COR-L47 (cell line): ENCODE measurements at regions not wholly inside any gene's neighbourhood (a gene's known extent, or its start where the extent isn't known, plus 50 kb on each side); places are given as distances from the start of the nearest gene placed in this dataset.
A peak's percentile ranks its signal among the peaks of the same experiment; 100 is the strongest.
"Not testable (repeated sequence)": the region's sequence is repeated elsewhere in the genome, so short reads cannot be mapped to it uniquely, and the experiment has no call there.

Experiments used
- DNase-seq: peaks from one replicate; lab custom pipeline; 2025; lab: John Stamatoyannopoulos, UW

- no peak for DNase-seq
Measured at GRCh38 chr5:39970117-39970798, 545.5 kb upstream of the DAB2 start.

- DNase-seq = no peak
Measured at GRCh38 chr5:39968381-39968780, 543.6 kb upstream of the DAB2 start.

- no peak for DNase-seq
Measured at GRCh38 chr5:39955156-39955555, 530.4 kb upstream of the DAB2 start.

GRCh38 chr5:39951070-39951469, 526.3 kb upstream of the DAB2 start:
- DNase-seq = no peak

- DNase-seq = peak; percentile 26
Measured at GRCh38 chr5:39948867-39949468, 524.2 kb upstream of the DAB2 start.

GRCh38 chr5:39948341-39948740, 523.6 kb upstream of the DAB2 start:
- no peak for DNase-seq

- DNase-seq = no peak
Measured at GRCh38 chr5:39947657-39948056, 522.9 kb upstream of the DAB2 start.

GRCh38 chr5:39946356-39947045, 521.7 kb upstream of the DAB2 start:
- no peak for DNase-seq

- DNase-seq = no peak
Measured at GRCh38 chr5:39945870-39946269, 521.1 kb upstream of the DAB2 start.

- DNase-seq = no peak
Measured at GRCh38 chr5:39943811-39944210, 519.0 kb upstream of the DAB2 start.

GRCh38 chr5:39942606-39943005, 517.8 kb upstream of the DAB2 start:
- DNase-seq = no peak

GRCh38 chr5:39941416-39941815, 516.6 kb upstream of the DAB2 start:
- no peak for DNase-seq

- no peak for DNase-seq
Measured at GRCh38 chr5:39934830-39935229, 510.1 kb upstream of the DAB2 start.

GRCh38 chr5:39933061-39933460, 508.3 kb upstream of the DAB2 start:
- no peak for DNase-seq

- DNase-seq = no peak
Measured at GRCh38 chr5:39928709-39929108, 503.9 kb upstream of the DAB2 start.

GRCh38 chr5:39919876-39920275, 495.1 kb upstream of the DAB2 start:
- no peak for DNase-seq

- DNase-seq = no peak
Measured at GRCh38 chr5:39912906-39913305, 488.1 kb upstream of the DAB2 start.

- not testable (repeated sequence) for DNase-seq
Measured at GRCh38 chr5:39907267-39907951, 482.6 kb upstream of the DAB2 start.

GRCh38 chr5:39906146-39906545, 481.4 kb upstream of the DAB2 start:
- DNase-seq = no peak

GRCh38 chr5:39905356-39905755, 480.6 kb upstream of the DAB2 start:
- no peak for DNase-seq

GRCh38 chr5:39902626-39903025, 477.8 kb upstream of the DAB2 start:
- no peak for DNase-seq

- no peak for DNase-seq
Measured at GRCh38 chr5:39898731-39899130, 474.0 kb upstream of the DAB2 start.

- DNase-seq = no peak
Measured at GRCh38 chr5:39896706-39897105, 471.9 kb upstream of the DAB2 start.
